Immature natural killer cell (primary cell): ENCODE measurements at regions not wholly inside any gene's neighbourhood (a gene's known extent, or its start where the extent isn't known, plus 50 kb on each side); places are given as distances from the start of the nearest gene placed in this dataset.

Experiments used
- DNase-seq, 3 donors: peaks; one replicate each; pipeline ENCODE4 v3.0.0; 2022; ENCODE audit warnings: mixed read lengths in 1 of 3
- H3K27ac Mint-ChIP-seq, 6 donors: one replicate each; pipeline ENCODE4 v1.8.0; 2020; ENCODE audit warnings: mixed read lengths in 6 of 6, mild to moderate bottlenecking in 5 of 6, inconsistent platforms in 4 of 6, moderate library complexity in 3 of 6
- H3K27me3 Mint-ChIP-seq, 3 donors: one replicate each; pipeline ENCODE4 v1.8.0; 2020 to 2021; ENCODE audit warnings: low read depth in 3 of 3, mild to moderate bottlenecking in 3 of 3, mixed read lengths in 3 of 3, moderate library complexity in 3 of 3, inconsistent platforms in 1 of 3
- H3K36me3 Mint-ChIP-seq, 3 donors: one replicate each; pipeline ENCODE4 v1.8.0; 2020; ENCODE audit warnings: mixed read lengths in 3 of 3, inconsistent platforms in 2 of 3, mild to moderate bottlenecking in 2 of 3
- H3K4me1 Mint-ChIP-seq, 2 donors: one replicate each; pipeline ENCODE4 v1.8.0; 2020; ENCODE audit warnings: inconsistent platforms in 2 of 2, mild to moderate bottlenecking in 2 of 2, mixed read lengths in 2 of 2, moderate library complexity in 1 of 2
- H3K4me3 Mint-ChIP-seq, 5 donors: one replicate each; pipeline ENCODE4 v1.8.0; 2020; ENCODE audit warnings: mild to moderate bottlenecking in 5 of 5, mixed read lengths in 5 of 5, inconsistent platforms in 3 of 5, moderate library complexity in 3 of 5
- H3K9me3 Mint-ChIP-seq, 6 donors: one replicate each; pipeline ENCODE4 v1.8.0; 2020; ENCODE audit warnings: mild to moderate bottlenecking in 6 of 6, mixed read lengths in 6 of 6, inconsistent platforms in 4 of 6, moderate library complexity in 3 of 6

DNA sequence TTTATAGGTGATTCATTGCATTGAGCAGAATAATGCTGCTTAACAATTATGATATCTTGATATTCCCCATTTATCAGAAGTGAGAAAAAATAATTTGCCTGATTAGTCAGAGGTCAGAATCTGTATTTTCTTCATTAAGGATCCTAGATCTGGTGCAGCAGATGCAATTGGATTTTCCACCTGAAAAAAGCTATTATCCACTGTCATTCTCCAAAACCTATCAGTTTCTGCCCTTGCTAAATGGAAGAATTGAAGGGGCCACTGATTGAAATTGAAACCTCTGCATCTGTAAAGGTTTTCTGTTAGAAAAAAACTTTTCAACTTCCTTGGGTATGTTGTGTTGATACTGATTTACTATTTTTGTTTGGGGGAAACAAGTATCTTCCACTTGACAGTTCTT lies 636.0 kb upstream of the NDST4 start:
- H3K27me3 Mint-ChIP-seq = no peaks in the 10 kb centered on the region
- H3K9me3 Mint-ChIP-seq = peaks cover 0 to 29% (median 12%) of the 10 kb centered on the region in 6 donors
- H3K4me1 Mint-ChIP-seq = no peaks in the 10 kb centered on the region
- H3K4me3 Mint-ChIP-seq = no peak overlapping the region
- no peak overlapping the region for H3K27ac Mint-ChIP-seq
- H3K36me3 Mint-ChIP-seq = peaks cover 0 to 6% (median 0%) of the 10 kb centered on the region in 3 donors
- DNase-seq = no peak

GRCh38 chr4:115740806-115741205 lies 627.4 kb upstream of the NDST4 start:
- H3K4me3 Mint-ChIP-seq = no peak overlapping the region
- H3K27me3 Mint-ChIP-seq = peaks cover 0 to 3% (median 0%) of the 10 kb centered on the region in 3 donors
- no peaks in the 10 kb centered on the region for H3K4me1 Mint-ChIP-seq
- DNase-seq = no peak
- no peak overlapping the region for H3K27ac Mint-ChIP-seq
- no peaks in the 10 kb centered on the region for H3K36me3 Mint-ChIP-seq
- H3K9me3 Mint-ChIP-seq = peaks cover 1 to 14% (median 4%) of the 10 kb centered on the region in 6 donors

GRCh38 chr4:115729739-115730266 lies 616.4 kb upstream of the NDST4 start:
- no peak overlapping the region for H3K27ac Mint-ChIP-seq
- DNase-seq = no peak
- H3K36me3 Mint-ChIP-seq = no peaks in the 10 kb centered on the region
- no peaks in the 10 kb centered on the region for H3K4me1 Mint-ChIP-seq
- no peak overlapping the region for H3K4me3 Mint-ChIP-seq
- H3K9me3 Mint-ChIP-seq = peaks cover 0 to 11% (median 5%) of the 10 kb centered on the region in 6 donors
- peaks cover 0 to 2% (median 0%) of the 10 kb centered on the region in 3 donors for H3K27me3 Mint-ChIP-seq

DNA sequence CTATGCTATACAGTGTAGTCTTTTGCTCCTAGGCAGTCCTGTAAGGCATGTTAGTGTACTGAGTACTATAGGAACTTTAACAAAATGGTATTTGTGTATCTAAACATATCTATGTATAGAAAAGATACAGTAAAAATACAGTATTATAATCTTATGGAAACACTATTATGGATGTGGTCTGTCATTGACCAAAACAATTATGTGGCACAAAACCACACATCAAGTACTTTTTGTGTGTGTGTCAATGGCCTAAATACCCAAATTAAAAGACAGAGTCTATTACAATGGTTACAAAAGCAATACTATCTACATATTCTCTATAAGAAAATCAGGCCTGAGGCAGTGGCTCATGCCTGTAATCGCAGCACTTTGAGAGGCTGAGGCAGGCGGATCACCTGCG lies 610.2 kb upstream of the NDST4 start:
- H3K4me1 Mint-ChIP-seq = no peaks in the 10 kb centered on the region
- DNase-seq = no peak
- peaks cover 4 to 20% (median 8%) of the 10 kb centered on the region in 6 donors for H3K9me3 Mint-ChIP-seq
- no peak overlapping the region for H3K4me3 Mint-ChIP-seq
- H3K27ac Mint-ChIP-seq = no peak overlapping the region
- H3K27me3 Mint-ChIP-seq = no peaks in the 10 kb centered on the region
- H3K36me3 Mint-ChIP-seq = peaks cover 0 to 5% (median 0%) of the 10 kb centered on the region in 3 donors

GRCh38 chr4:115720611-115721010 lies 607.2 kb upstream of the NDST4 start:
- Mint-ChIP-seq H3K9me3 (peaks cover 5 to 22% (median 10%) of the 10 kb centered on the region in 6 donors), H3K27ac (no peak overlapping the region), H3K4me3 (no peak overlapping the region), H3K4me1 (no peaks in the 10 kb centered on the region), H3K36me3 (peaks cover 0 to 5% (median 0%) of the 10 kb centered on the region in 3 donors), H3K27me3 (no peaks in the 10 kb centered on the region)
- DNase-seq = no peak

- Mint-ChIP-seq H3K36me3 (no peaks in the 10 kb centered on the region), H3K4me3 (no peak overlapping the region), H3K4me1 (no peaks in the 10 kb centered on the region), H3K27me3 (no peaks in the 10 kb centered on the region), H3K27ac (no peak overlapping the region), H3K9me3 (peaks cover 3 to 20% (median 9%) of the 10 kb centered on the region in 6 donors)
- no peak for DNase-seq
These were observed 598.2 kb upstream of the NDST4 start for GRCh38 chr4:115711575-115711974.

- H3K4me1 Mint-ChIP-seq = no peaks in the 10 kb centered on the region
- DNase-seq = no peak
- no peak overlapping the region for H3K4me3 Mint-ChIP-seq
- peaks cover 0 to 3% (median 0%) of the 10 kb centered on the region in 3 donors for H3K27me3 Mint-ChIP-seq
- peaks cover 4 to 15% (median 6%) of the 10 kb centered on the region in 6 donors for H3K9me3 Mint-ChIP-seq
- no peaks in the 10 kb centered on the region for H3K36me3 Mint-ChIP-seq
- no peak overlapping the region for H3K27ac Mint-ChIP-seq
These were observed 575.5 kb upstream of the NDST4 start for GRCh38 chr4:115688961-115689360.

GRCh38 chr4:115687052-115687755 lies 573.8 kb upstream of the NDST4 start:
- H3K4me3 Mint-ChIP-seq = no peak overlapping the region
- H3K9me3 Mint-ChIP-seq = peaks cover 1 to 15% (median 6%) of the 10 kb centered on the region in 6 donors
- H3K4me1 Mint-ChIP-seq = no peaks in the 10 kb centered on the region

GRCh38 chr4:115678425-115678941 lies 565.1 kb upstream of the NDST4 start:
- H3K27me3 Mint-ChIP-seq = no peaks in the 10 kb centered on the region
- no peak overlapping the region for H3K27ac Mint-ChIP-seq
- DNase-seq = no peak
- H3K4me1 Mint-ChIP-seq = no peaks in the 10 kb centered on the region
- no peaks in the 10 kb centered on the region for H3K36me3 Mint-ChIP-seq
- no peak overlapping the region for H3K4me3 Mint-ChIP-seq
- peaks cover 0 to 16% (median 7%) of the 10 kb centered on the region in 6 donors for H3K9me3 Mint-ChIP-seq

More at GRCh38 chr4:115687052-115687755, 573.8 kb upstream of the NDST4 start:
- DNase-seq = no peak
- Mint-ChIP-seq H3K27me3 (peaks cover 0 to 2% (median 0%) of the 10 kb centered on the region in 3 donors), H3K27ac (no peak overlapping the region), H3K36me3 (no peaks in the 10 kb centered on the region)

DNA sequence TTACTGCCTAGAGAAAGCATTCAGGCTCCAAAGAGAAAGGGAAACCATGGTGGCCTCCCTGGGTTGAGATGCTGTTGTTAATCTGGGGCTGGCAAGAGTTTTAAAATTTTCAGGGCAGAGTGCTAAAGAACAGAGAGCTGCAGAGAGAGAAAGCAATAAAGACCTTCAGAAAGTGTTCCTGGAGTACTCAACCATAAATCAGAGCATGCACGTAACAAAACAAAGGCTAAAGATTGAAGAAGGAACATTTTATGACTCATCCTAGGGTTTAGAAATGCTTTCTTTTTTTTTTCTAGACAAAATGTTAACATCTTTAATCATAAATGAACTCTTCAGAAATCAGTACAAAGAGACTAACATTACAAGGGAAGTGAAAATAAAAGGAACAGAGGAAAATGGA lies 562.3 kb upstream of the NDST4 start:
- Mint-ChIP-seq H3K27ac (no peak overlapping the region), H3K4me3 (no peak overlapping the region), H3K36me3 (no peaks in the 10 kb centered on the region), H3K27me3 (no peaks in the 10 kb centered on the region), H3K9me3 (peaks cover 0 to 18% (median 7%) of the 10 kb centered on the region in 6 donors), H3K4me1 (no peaks in the 10 kb centered on the region)
- no peak for DNase-seq

GRCh38 chr4:115674485-115674884 lies 561.1 kb upstream of the NDST4 start:
- DNase-seq = no peak
- H3K9me3 Mint-ChIP-seq = peaks cover 0 to 16% (median 5%) of the 10 kb centered on the region in 6 donors
- no peaks in the 10 kb centered on the region for H3K36me3 Mint-ChIP-seq
- no peak overlapping the region for H3K27ac Mint-ChIP-seq
- H3K4me3 Mint-ChIP-seq = no peak overlapping the region
- no peaks in the 10 kb centered on the region for H3K27me3 Mint-ChIP-seq
- H3K4me1 Mint-ChIP-seq = no peaks in the 10 kb centered on the region

DNA sequence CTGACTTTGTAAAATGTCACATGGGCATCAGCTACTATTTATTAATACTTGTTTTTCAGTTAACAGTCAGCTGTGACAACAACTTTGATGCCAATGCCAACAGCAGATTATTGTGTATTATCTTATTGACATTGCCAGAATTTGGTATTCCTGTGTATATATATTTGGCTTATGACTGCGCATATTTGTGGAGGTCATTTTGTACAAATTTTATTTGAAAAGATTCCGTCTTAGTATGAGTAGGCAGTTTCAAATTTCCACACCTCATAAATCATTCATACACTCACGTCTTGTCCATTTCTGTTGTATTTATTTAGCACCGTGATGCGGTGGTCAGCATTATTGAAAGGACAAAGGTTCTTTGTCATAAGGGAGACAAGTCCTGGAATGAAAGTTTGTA lies 558.2 kb upstream of the NDST4 start:
- Mint-ChIP-seq H3K36me3 (no peaks in the 10 kb centered on the region), H3K9me3 (peaks cover 0 to 7% (median 2%) of the 10 kb centered on the region in 6 donors)

GRCh38 chr4:115670930-115671329 lies 557.5 kb upstream of the NDST4 start:
- Mint-ChIP-seq H3K9me3 (peaks cover 0 to 10% (median 2%) of the 10 kb centered on the region in 6 donors), H3K27ac (no peak overlapping the region), H3K36me3 (no peaks in the 10 kb centered on the region), H3K4me1 (no peaks in the 10 kb centered on the region), H3K27me3 (peaks cover 0 to 1% (median 0%) of the 10 kb centered on the region in 3 donors), H3K4me3 (no peak overlapping the region)
- DNase-seq = no peak

More for the DNA sequence above, 558.2 kb upstream of the NDST4 start:
- no peak overlapping the region for H3K27ac Mint-ChIP-seq
- H3K4me3 Mint-ChIP-seq = no peak overlapping the region
- H3K4me1 Mint-ChIP-seq = no peaks in the 10 kb centered on the region
- no peak for DNase-seq
- H3K27me3 Mint-ChIP-seq = no peaks in the 10 kb centered on the region

- H3K4me1 Mint-ChIP-seq = no peaks in the 10 kb centered on the region
- H3K27ac Mint-ChIP-seq = no peak overlapping the region
- H3K4me3 Mint-ChIP-seq = no peak overlapping the region
- peaks cover 0 to 14% (median 2%) of the 10 kb centered on the region in 6 donors for H3K9me3 Mint-ChIP-seq
- no peaks in the 10 kb centered on the region for H3K36me3 Mint-ChIP-seq
- no peak for DNase-seq
- H3K27me3 Mint-ChIP-seq = peaks cover 0 to 1% (median 0%) of the 10 kb centered on the region in 3 donors
These were observed 555.0 kb upstream of the NDST4 start for GRCh38 chr4:115668396-115668795.
